Ishikawa (cell line): ENCODE measurements at regions not wholly inside any gene's neighbourhood (a gene's known extent, or its start where the extent isn't known, plus 50 kb on each side); places are given as distances from the start of the nearest gene placed in this dataset.

ENCODE experiments used
- CEBPB ChIP-seq: IDR thresholded peaks from 2 replicates; pipeline ENCODE4 v1.6.1; 2012
- CREB1 ChIP-seq: IDR thresholded peaks from 2 replicates; pipeline ENCODE4 v1.6.1; 2012; ENCODE audit warnings: low read depth
- EGR1 ChIP-seq: IDR thresholded peaks from 2 replicates; pipeline ENCODE4 v1.6.1; 2012
- EP300 ChIP-seq: IDR thresholded peaks from 2 replicates; pipeline ENCODE4 v1.6.1; 2012; ENCODE audit warnings: borderline replicate concordance
- FOXM1 ChIP-seq: IDR thresholded peaks from 2 replicates; pipeline ENCODE4 v1.6.1; 2012; ENCODE audit warnings: low read depth, borderline replicate concordance
- MAX ChIP-seq: IDR thresholded peaks from 2 replicates; pipeline ENCODE4 v1.6.1; 2012
- NFIC ChIP-seq: IDR thresholded peaks from 2 replicates; pipeline ENCODE4 v1.6.1; 2012
- RAD21 ChIP-seq: IDR thresholded peaks from 2 replicates; pipeline ENCODE4 v1.6.1; 2012; ENCODE audit warnings: low read depth
- REST ChIP-seq: IDR thresholded peaks from 2 replicates; pipeline ENCODE4 v1.6.1; 2012; ENCODE audit warnings: low read depth, mild to moderate bottlenecking
- TAF1 ChIP-seq: IDR thresholded peaks from 2 replicates; pipeline ENCODE4 v1.6.1; 2012; ENCODE audit warnings: low read depth, mild to moderate bottlenecking
- TCF12 ChIP-seq: IDR thresholded peaks from 2 replicates; pipeline ENCODE4 v1.6.1; 2012; ENCODE audit warnings: low read depth
- TEAD4 ChIP-seq: IDR thresholded peaks from 2 replicates; pipeline ENCODE4 v1.6.1; 2012
- USF1 ChIP-seq: IDR thresholded peaks from 2 replicates; pipeline ENCODE4 v1.6.1; 2012
- YY1 ChIP-seq: IDR thresholded peaks from 2 replicates; pipeline ENCODE4 v1.6.1; 2012; ENCODE audit warnings: low read depth
- ZBTB7A ChIP-seq: IDR thresholded peaks from 2 replicates; pipeline ENCODE4 v1.6.1; 2012; ENCODE audit warnings: low read depth

GRCh38 chr22:22099833-22100812, 117.5 kb upstream of the TOP3B start:
- TF ChIP-seq RAD21 (peak; percentile 36; the same call in 1 of the 2 replicates), ZBTB7A (no peak)

- no peak for TF ChIP-seq REST
- no peak for TF ChIP-seq ZBTB7A
- no peak for TF ChIP-seq YY1
Observed at GRCh38 chr22:22099194-22099486, 116.6 kb upstream of the TOP3B start.

- TF ChIP-seq YY1 (no peak), FOXM1 (no peak), TEAD4 (no peak), EP300 (no peak), TCF12 (no peak), MAX (no peak), RAD21 (no peak), ZBTB7A (no peak), CREB1 (no peak), CEBPB (no peak), USF1 (no peak), EGR1 (no peak), REST (no peak)
Observed at GRCh38 chr22:22098457-22099193, 116.0 kb upstream of the TOP3B start.

GRCh38 chr22:22097727-22098228, 115.2 kb upstream of the TOP3B start:
- TF ChIP-seq EGR1 (no peak), CEBPB (no peak), NFIC (no peak), MAX (no peak), REST (no peak), YY1 (no peak), EP300 (no peak), FOXM1 (no peak), ZBTB7A (no peak), TCF12 (no peak), RAD21 (no peak), TEAD4 (no peak), CREB1 (no peak), USF1 (no peak), TAF1 (no peak)
